OCI-LY3 (cell line): ENCODE measurements at regions not wholly inside any gene's neighbourhood (a gene's known extent, or its start where the extent isn't known, plus 50 kb on each side); places are given as distances from the start of the nearest gene placed in this dataset.

Source experiments
- EZH2phosphoT487 ChIP-seq: fragments of 200-600 bp; shearing (Covaris generic); IDR thresholded peaks from 2 replicates; pipeline ENCODE4 v1.6.1; 2018; ENCODE audit warnings: antibody characterized with exemption, mixed run types, low read depth
- TF ChIP-seq, protein P1 (sequence below): fragments of 200-600, 300-600 bp; sonication (generic); IDR thresholded peaks from 2 replicates; pipeline ENCODE4 v1.5.1; 2014; ENCODE audit warnings: antibody characterized with exemption, low read length, low read depth

- TF ChIP-seq, protein P1, sequence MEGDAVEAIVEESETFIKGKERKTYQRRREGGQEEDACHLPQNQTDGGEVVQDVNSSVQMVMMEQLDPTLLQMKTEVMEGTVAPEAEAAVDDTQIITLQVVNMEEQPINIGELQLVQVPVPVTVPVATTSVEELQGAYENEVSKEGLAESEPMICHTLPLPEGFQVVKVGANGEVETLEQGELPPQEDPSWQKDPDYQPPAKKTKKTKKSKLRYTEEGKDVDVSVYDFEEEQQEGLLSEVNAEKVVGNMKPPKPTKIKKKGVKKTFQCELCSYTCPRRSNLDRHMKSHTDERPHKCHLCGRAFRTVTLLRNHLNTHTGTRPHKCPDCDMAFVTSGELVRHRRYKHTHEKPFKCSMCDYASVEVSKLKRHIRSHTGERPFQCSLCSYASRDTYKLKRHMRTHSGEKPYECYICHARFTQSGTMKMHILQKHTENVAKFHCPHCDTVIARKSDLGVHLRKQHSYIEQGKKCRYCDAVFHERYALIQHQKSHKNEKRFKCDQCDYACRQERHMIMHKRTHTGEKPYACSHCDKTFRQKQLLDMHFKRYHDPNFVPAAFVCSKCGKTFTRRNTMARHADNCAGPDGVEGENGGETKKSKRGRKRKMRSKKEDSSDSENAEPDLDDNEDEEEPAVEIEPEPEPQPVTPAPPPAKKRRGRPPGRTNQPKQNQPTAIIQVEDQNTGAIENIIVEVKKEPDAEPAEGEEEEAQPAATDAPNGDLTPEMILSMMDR = no peak
- TF ChIP-seq EZH2phosphoT487 = no peak
Measured at GRCh38 chr1:29425631-29426030, 189.3 kb downstream of the PTPRU start.
